ENCODE measurements at regions not wholly inside any gene's neighbourhood (a gene's known extent, or its start where the extent isn't known, plus 50 kb on each side); places are given as distances from the start of the nearest gene placed in this dataset.

GRCh38 chr4:165610679-165611437, 232.1 kb downstream of the CPE start:
- Mint-ChIP-seq H3K9me3 (ENCODE audit: unreplicated experiment) (peaks cover 3% of the 10 kb centered on the region), H3K27me3 (ENCODE audit: low read depth, unreplicated experiment) (no peaks in the 10 kb centered on the region), H3K36me3 (ENCODE audit: low read depth, unreplicated experiment) (no peaks in the 10 kb centered on the region), H3K4me3 (ENCODE audit: unreplicated experiment) (no peak overlapping the region), H3K4me1 (ENCODE audit: low read depth, unreplicated experiment) (peaks cover 33% of the 10 kb centered on the region), H3K27ac (ENCODE audit: unreplicated experiment) (no peak overlapping the region)
- Histone ChIP-seq H4K20me1 (ENCODE audit: insufficient read depth, low read length) (no peaks in the 10 kb centered on the region), H3K4me3 (ENCODE audit: insufficient read depth, low read depth, low read length) (no peak overlapping the region), H3K9ac (ENCODE audit: low read length) (no peak overlapping the region), H3K36me3 (ENCODE audit: insufficient read depth, low read length) (no peaks in the 10 kb centered on the region), H3K9me3 (ENCODE audit: insufficient read depth, low read depth, low read length) (no peaks in the 10 kb centered on the region), H3K79me2 (ENCODE audit: insufficient read depth, low read length) (no peaks in the 10 kb centered on the region), H3K27me3 (ENCODE audit: insufficient read depth, low read length) (no peaks in the 10 kb centered on the region), H2AFZ (ENCODE audit: low read depth, low read length) (no peak overlapping the region), H3K4me2 (ENCODE audit: low read length) (peak overlapping the region; percentile 68), H3K27ac (ENCODE audit: low read depth, low read length) (no peak overlapping the region), H3K4me1 (ENCODE audit: insufficient read depth, low read length) (no peaks in the 10 kb centered on the region)
- no peak for FAIRE-seq
- TF ChIP-seq CTCF (IDR thresholded peaks at IDR 0.05; ENCODE audit: insufficient read depth, low read depth, low read length): no peak
- TF ChIP-seq EZH2 (IDR thresholded peaks at IDR 0.05; ENCODE audit: insufficient read depth, low read length): no peak
- DNase-seq (ENCODE audit: low read depth): no peak

GRCh38 chr4:165612936-165613335, 234.1 kb downstream of the CPE start:
- Histone ChIP-seq H3K27ac (ENCODE audit: low read depth, low read length) (no peak overlapping the region), H3K27me3 (ENCODE audit: insufficient read depth, low read length) (no peaks in the 10 kb centered on the region), H3K4me3 (ENCODE audit: insufficient read depth, low read depth, low read length) (no peak overlapping the region), H3K9me3 (ENCODE audit: insufficient read depth, low read depth, low read length) (peaks cover 4% of the 10 kb centered on the region), H3K36me3 (ENCODE audit: insufficient read depth, low read length) (no peaks in the 10 kb centered on the region), H3K4me1 (ENCODE audit: insufficient read depth, low read length) (no peaks in the 10 kb centered on the region), H3K79me2 (ENCODE audit: insufficient read depth, low read length) (no peaks in the 10 kb centered on the region), H3K4me2 (ENCODE audit: low read length) (no peak overlapping the region), H3K9ac (ENCODE audit: low read length) (no peak overlapping the region), H2AFZ (ENCODE audit: low read depth, low read length) (no peak overlapping the region), H4K20me1 (ENCODE audit: insufficient read depth, low read length) (no peaks in the 10 kb centered on the region)
- Mint-ChIP-seq H3K27me3 (ENCODE audit: low read depth, unreplicated experiment) (no peaks in the 10 kb centered on the region), H3K4me3 (ENCODE audit: unreplicated experiment) (no peak overlapping the region), H3K9me3 (ENCODE audit: unreplicated experiment) (peaks cover 5% of the 10 kb centered on the region), H3K36me3 (ENCODE audit: low read depth, unreplicated experiment) (no peaks in the 10 kb centered on the region), H3K4me1 (ENCODE audit: low read depth, unreplicated experiment) (peaks cover 33% of the 10 kb centered on the region), H3K27ac (ENCODE audit: unreplicated experiment) (no peak overlapping the region)
- no peak for FAIRE-seq
- no peak for TF ChIP-seq EZH2 (IDR thresholded peaks at IDR 0.05; ENCODE audit: insufficient read depth, low read length)
- no peak for DNase-seq (ENCODE audit: low read depth)

- no peak for DNase-seq (ENCODE audit: low read depth)
- Mint-ChIP-seq H3K4me1 (ENCODE audit: low read depth, unreplicated experiment) (peaks cover 33% of the 10 kb centered on the region), H3K27ac (ENCODE audit: unreplicated experiment) (peak overlapping the region; percentile 74), H3K27me3 (ENCODE audit: low read depth, unreplicated experiment) (no peaks in the 10 kb centered on the region), H3K36me3 (ENCODE audit: low read depth, unreplicated experiment) (no peaks in the 10 kb centered on the region), H3K4me3 (ENCODE audit: unreplicated experiment) (no peak overlapping the region), H3K9me3 (ENCODE audit: unreplicated experiment) (peaks cover 5% of the 10 kb centered on the region)
- H3K4me3 ChIP-seq (ENCODE audit: insufficient read depth, low read depth, low read length): no peak overlapping the region
- H3K9me3 ChIP-seq (ENCODE audit: insufficient read depth, low read depth, low read length): peaks cover 4% of the 10 kb centered on the region
- H4K20me1 ChIP-seq (ENCODE audit: insufficient read depth, low read length): no peaks in the 10 kb centered on the region
- no peaks in the 10 kb centered on the region for H3K27me3 ChIP-seq (ENCODE audit: insufficient read depth, low read length)
- no peaks in the 10 kb centered on the region for H3K4me1 ChIP-seq (ENCODE audit: insufficient read depth, low read length)
- no peak for TF ChIP-seq CTCF (IDR thresholded peaks at IDR 0.05; ENCODE audit: insufficient read depth, low read depth, low read length)
- no peak for TF ChIP-seq EZH2 (IDR thresholded peaks at IDR 0.05; ENCODE audit: insufficient read depth, low read length)
- no peak overlapping the region for H3K9ac ChIP-seq (ENCODE audit: low read length)
- no peak overlapping the region for H3K4me2 ChIP-seq (ENCODE audit: low read length)
- no peak overlapping the region for H2AFZ ChIP-seq (ENCODE audit: low read depth, low read length)
- H3K79me2 ChIP-seq (ENCODE audit: insufficient read depth, low read length): no peaks in the 10 kb centered on the region
- FAIRE-seq: no peak
- H3K27ac ChIP-seq (ENCODE audit: low read depth, low read length): no peak overlapping the region
- no peaks in the 10 kb centered on the region for H3K36me3 ChIP-seq (ENCODE audit: insufficient read depth, low read length)
Measured at GRCh38 chr4:165613581-165613980, 234.8 kb downstream of the CPE start.

All from astrocyte (in vitro differentiated cells and primary cell).